WERI-Rb-1 (cell line): ENCODE measurements at regions not wholly inside any gene's neighbourhood (a gene's known extent, or its start where the extent isn't known, plus 50 kb on each side); places are given as distances from the start of the nearest gene placed in this dataset.

Source experiments
- DNase-seq: peaks from one replicate; pipeline ENCODE4 v3.0.0-alpha.2; 2020
- H3K27ac ChIP-seq: fragments of 250-450 bp; sonication (Bioruptor Pico); 2 replicates; pipeline ENCODE4 v1.5.1; 2020; ENCODE audit warnings: mild to moderate bottlenecking, moderate library complexity
- H3K27me3 ChIP-seq: fragments of 250-450 bp; sonication (Bioruptor Pico); 2 replicates; pipeline ENCODE4 v1.5.1; 2021; ENCODE audit warnings: mild to moderate bottlenecking, low read depth, moderate library complexity; ENCODE audit not compliant: insufficient read depth, severe bottlenecking
- H3K36me3 ChIP-seq: fragments of 250-450 bp; sonication (Bioruptor Pico); 2 replicates; pipeline ENCODE4 v1.5.1; 2020; ENCODE audit warnings: mild to moderate bottlenecking, moderate library complexity
- H3K4me3 ChIP-seq: 2 replicates; pipeline ENCODE4 v1.5.1; 2011; ENCODE audit warnings: low read depth, mild to moderate bottlenecking, control low read depth, low read length
- H3K9me3 ChIP-seq: fragments of 250-450 bp; sonication (Bioruptor Pico); 2 replicates; pipeline ENCODE4 v1.5.1; 2021; ENCODE audit warnings: mild to moderate bottlenecking, moderate library complexity; ENCODE audit not compliant: severe bottlenecking
- TF ChIP-seq, protein P1 (sequence below): IDR thresholded peaks from 2 replicates; pipeline ENCODE4 v1.5.1; 2011; ENCODE audit warnings: low read depth, mild to moderate bottlenecking, control low read depth, inconsistent platforms, low read length

DNA sequence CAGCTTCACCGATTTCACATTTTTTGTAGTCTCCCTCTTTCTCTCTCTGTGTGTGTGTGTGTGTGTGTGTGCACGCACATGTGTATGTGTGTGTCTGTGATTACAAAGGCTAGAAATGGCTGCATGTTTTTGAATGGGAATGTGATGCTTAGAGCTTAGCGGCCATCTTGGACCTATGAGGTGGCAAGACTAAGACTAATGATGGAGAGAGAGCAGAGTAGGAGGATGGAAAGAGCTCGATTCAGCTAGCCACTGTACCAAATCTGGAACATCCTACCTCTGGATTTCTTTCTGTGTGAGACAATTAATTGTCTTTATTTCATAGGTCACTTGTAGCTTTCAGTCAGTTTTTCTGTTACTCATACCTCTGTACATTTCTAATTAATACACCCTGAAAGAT lies 205.1 kb downstream of the PCSK1 start:
- no peak overlapping the region for H3K27ac ChIP-seq
- no peaks in the 10 kb centered on the region for H3K27me3 ChIP-seq
- DNase-seq, result no peak
- H3K9me3 ChIP-seq, result no peaks in the 10 kb centered on the region
- H3K4me3 ChIP-seq, result no peak overlapping the region
- TF ChIP-seq, protein P1, sequence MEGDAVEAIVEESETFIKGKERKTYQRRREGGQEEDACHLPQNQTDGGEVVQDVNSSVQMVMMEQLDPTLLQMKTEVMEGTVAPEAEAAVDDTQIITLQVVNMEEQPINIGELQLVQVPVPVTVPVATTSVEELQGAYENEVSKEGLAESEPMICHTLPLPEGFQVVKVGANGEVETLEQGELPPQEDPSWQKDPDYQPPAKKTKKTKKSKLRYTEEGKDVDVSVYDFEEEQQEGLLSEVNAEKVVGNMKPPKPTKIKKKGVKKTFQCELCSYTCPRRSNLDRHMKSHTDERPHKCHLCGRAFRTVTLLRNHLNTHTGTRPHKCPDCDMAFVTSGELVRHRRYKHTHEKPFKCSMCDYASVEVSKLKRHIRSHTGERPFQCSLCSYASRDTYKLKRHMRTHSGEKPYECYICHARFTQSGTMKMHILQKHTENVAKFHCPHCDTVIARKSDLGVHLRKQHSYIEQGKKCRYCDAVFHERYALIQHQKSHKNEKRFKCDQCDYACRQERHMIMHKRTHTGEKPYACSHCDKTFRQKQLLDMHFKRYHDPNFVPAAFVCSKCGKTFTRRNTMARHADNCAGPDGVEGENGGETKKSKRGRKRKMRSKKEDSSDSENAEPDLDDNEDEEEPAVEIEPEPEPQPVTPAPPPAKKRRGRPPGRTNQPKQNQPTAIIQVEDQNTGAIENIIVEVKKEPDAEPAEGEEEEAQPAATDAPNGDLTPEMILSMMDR, result no peak
- no peaks in the 10 kb centered on the region for H3K36me3 ChIP-seq

DNA sequence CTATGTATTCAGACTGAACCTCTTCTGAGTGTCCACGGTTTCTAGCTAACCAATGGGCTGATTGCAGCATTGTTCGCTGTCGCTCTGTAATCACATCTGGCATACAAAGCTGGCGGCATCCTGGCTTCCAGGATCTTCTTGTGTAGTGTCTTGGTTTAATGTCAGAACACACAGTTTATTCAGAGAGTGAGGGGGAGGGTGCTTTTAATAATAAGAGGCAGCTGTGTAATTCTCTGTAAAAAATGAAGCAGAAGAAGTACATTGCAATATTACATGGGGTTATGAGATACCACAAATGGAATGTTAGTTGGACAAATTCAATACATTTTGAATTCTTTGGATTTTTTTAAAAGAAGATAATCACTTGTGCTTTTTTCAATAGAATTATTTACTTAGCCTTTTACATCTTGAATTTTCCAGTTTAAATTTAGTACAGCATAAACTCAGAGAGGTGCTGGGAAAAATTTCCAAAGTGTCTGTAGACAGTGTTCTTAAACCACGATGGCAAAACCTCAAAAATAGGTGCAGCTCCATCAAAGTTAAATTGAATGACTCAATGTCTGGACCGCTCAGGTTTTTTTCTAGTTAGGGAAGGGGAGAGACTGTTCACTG lies 206.0 kb downstream of the PCSK1 start:
- H3K27me3 ChIP-seq, result no peaks in the 10 kb centered on the region
- H3K9me3 ChIP-seq, result no peaks in the 10 kb centered on the region
- H3K27ac ChIP-seq, result no peak overlapping the region
- no peak overlapping the region for H3K4me3 ChIP-seq
- DNase-seq, result no peak
- no peaks in the 10 kb centered on the region for H3K36me3 ChIP-seq
- TF ChIP-seq, protein P1, result no peak

DNA sequence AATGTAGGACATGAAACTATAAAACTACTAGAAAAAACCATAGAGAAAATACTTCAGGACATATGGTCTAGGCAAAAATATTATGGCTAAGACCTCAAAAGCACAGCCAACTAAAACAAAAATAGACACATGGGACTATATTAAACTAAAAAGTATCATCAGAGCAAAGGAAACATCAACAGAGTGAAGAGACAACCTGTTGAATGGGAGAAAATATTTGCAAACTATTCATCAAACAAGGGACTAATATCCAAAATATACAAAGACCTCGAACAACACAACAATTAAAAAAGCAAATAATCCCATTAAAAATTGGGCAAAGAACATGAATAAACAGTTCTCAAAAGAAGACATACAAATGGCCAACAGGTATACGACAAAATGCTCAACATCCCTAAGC lies 210.9 kb downstream of the PCSK1 start:
- Histone ChIP-seq H3K27me3 (no peaks in the 10 kb centered on the region), H3K9me3 (no peaks in the 10 kb centered on the region), H3K27ac (no peak overlapping the region), H3K4me3 (no peak overlapping the region), H3K36me3 (no peaks in the 10 kb centered on the region)
- TF ChIP-seq, protein P1, result no peak
- no peak for DNase-seq

DNA sequence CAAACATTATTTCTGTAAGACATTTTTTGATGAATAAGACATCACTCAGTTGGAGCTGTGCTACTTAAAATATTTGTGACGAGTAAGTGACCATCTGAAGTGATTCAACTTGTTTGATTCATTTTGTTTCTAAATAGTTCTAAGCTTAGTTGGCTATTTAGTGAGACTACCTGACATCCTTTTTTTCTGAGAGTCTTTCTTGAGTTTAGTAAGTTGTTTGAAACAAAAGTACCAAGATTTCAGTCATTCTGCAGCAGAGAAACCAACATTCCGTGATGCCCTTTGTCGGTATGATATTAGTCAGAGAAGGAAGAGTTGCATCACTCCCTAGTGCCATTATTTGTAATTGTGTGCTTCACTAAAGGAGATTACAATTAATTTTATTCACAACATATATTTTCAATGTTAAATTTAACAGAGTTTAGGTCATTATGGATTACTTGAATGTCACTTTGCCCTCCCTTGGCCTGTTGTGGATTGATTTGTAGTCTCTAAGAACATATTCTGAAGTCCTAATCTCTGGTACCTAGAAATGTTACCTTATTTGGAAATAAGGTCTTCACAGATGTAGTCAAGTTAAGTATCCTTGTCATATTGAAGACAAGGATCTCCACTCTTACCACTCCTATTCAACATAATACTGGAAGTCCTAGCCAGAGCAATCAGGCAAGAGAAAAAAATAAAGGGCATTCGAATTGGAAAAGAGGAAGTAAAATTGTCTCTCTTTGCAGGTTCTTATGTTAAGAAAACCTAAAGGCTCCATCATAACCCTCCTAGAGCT lies 212.2 kb downstream of the PCSK1 start:
- TF ChIP-seq, protein P1, result no peak
- DNase-seq, result no peak
- Histone ChIP-seq H3K27ac (no peak overlapping the region), H3K9me3 (no peaks in the 10 kb centered on the region), H3K36me3 (no peaks in the 10 kb centered on the region), H3K4me3 (no peak overlapping the region), H3K27me3 (no peaks in the 10 kb centered on the region)

DNA sequence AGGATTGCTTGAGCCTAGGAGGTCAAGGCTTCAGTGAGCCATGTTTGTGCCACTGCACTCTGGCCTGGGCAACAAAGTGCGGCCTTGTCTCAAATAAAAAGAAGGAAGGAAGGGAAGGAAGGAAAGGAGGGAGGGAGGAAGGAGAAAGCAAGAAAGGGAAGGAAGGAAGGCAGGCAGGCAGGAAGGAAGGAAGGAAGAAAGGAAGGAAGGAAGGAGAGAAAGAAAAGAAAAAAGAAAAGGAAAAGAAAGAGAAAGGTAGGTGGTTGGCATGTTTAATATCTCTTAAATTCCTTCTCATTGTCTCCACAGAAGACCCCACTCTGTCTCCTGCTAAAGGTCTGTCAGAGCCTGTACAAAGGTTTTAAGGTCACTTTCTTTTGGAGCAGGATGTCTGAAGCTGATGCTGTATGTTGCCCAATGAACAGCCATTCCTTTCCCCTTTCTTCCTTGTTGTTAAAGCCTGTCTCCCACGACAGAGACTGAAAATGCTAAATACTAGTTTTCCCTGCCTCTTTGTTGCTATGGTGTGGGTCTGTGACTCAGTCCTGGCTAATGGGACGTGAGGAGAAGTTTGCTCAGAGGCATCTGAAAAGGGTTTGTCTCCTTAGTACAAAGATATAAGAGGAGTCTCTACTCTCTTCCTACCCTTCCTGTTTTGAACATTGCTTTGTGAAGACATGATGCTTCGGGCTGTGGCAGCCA lies 213.3 kb downstream of the PCSK1 start:
- Histone ChIP-seq H3K36me3 (no peaks in the 10 kb centered on the region), H3K27ac (no peak overlapping the region), H3K9me3 (no peaks in the 10 kb centered on the region), H3K4me3 (no peak overlapping the region), H3K27me3 (no peaks in the 10 kb centered on the region)
- no peak for DNase-seq
- TF ChIP-seq, protein P1, result no peak
